Transverse colon (tissue), 4 donors: ENCODE measurements at regions not wholly inside any gene's neighbourhood (a gene's known extent, or its start where the extent isn't known, plus 50 kb on each side); places are given as distances from the start of the nearest gene placed in this dataset.

Experiments used
- EP300 ChIP-seq: sonication (generic); formaldehyde crosslinking; IDR thresholded peaks from one replicate; pipeline ENCODE4 v1.6.1; 2017; ENCODE audit warnings: antibody characterized with exemption, low read depth
- POLR2A ChIP-seq: fragments of 450-650 bp; IDR thresholded peaks from one replicate; pipeline ENCODE4 v1.6.1; 2016; ENCODE audit warnings: antibody characterized with exemption, mild to moderate bottlenecking, moderate library complexity
- POLR2AphosphoS5 ChIP-seq, 3 donors: sonication (generic); formaldehyde crosslinking; IDR thresholded peaks; one replicate each; pipeline ENCODE4 v1.6.1; 2016; ENCODE audit warnings: antibody characterized with exemption in 3 of 3
- TF ChIP-seq, protein P1 (sequence below), 5 experiments: fragments of 200-600 bp in 3 of 5; fragments of 450-650 bp in 2 of 5; sonication (generic) in 3 of 5; IDR thresholded peaks; 1 replicate in 2 of 5; 2 replicates in 3 of 5; pipeline ENCODE4 v1.5.1; 2016 to 2017; ENCODE audit warnings: antibody characterized with exemption in 5 of 5, inconsistent platforms in 3 of 5, mild to moderate bottlenecking in 2 of 5, moderate library complexity in 1 of 5

DNA sequence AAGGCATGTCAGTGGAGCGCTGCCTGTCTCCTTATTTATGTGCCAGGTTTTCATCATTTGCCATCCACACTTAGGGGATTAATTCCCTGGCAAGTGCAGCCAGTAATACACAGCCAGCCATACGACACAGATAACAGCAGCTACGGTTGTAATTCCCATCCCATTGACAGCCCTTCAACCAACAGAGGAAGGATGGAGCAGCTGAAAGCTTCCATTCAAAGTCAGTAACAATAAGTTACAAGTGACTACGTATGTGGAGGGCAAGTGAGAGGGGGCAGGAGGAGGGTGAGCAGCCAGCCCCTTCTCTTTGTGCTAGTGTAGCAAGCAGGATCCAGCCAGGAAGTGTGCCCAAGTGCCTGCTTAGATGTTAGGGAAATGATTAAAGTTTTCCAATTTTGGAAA is 53.8 kb upstream of the LYRM9 start:
- TF ChIP-seq POLR2A (no peak), EP300 (no peak), POLR2AphosphoS5 (IDR thresholded peaks at IDR 0.05) (no peak)
- TF ChIP-seq, protein P1, sequence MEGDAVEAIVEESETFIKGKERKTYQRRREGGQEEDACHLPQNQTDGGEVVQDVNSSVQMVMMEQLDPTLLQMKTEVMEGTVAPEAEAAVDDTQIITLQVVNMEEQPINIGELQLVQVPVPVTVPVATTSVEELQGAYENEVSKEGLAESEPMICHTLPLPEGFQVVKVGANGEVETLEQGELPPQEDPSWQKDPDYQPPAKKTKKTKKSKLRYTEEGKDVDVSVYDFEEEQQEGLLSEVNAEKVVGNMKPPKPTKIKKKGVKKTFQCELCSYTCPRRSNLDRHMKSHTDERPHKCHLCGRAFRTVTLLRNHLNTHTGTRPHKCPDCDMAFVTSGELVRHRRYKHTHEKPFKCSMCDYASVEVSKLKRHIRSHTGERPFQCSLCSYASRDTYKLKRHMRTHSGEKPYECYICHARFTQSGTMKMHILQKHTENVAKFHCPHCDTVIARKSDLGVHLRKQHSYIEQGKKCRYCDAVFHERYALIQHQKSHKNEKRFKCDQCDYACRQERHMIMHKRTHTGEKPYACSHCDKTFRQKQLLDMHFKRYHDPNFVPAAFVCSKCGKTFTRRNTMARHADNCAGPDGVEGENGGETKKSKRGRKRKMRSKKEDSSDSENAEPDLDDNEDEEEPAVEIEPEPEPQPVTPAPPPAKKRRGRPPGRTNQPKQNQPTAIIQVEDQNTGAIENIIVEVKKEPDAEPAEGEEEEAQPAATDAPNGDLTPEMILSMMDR (IDR thresholded peaks at IDR 0.05): no peak
